H1 (cell line): ENCODE measurements at regions not wholly inside any gene's neighbourhood (a gene's known extent, or its start where the extent isn't known, plus 50 kb on each side); places are given as distances from the start of the nearest gene placed in this dataset.
A peak's percentile ranks its signal among the peaks of the same experiment; 100 is the strongest.

Source experiments
- CTCF ChIA-PET: fragments of 300-600 bp; sonication (Branson Sonifier 250); formaldehyde crosslinking; loops from one replicate; lab custom pipeline; 2021; ENCODE audit not compliant: partially characterized antibody; lab: Charles Lee
- POLR2A ChIA-PET: fragments of 300-600 bp; sonication (Branson Sonifier 250); formaldehyde crosslinking; loops from one replicate; lab custom pipeline; 2021; ENCODE audit warnings: inconsistent platforms; ENCODE audit not compliant: partially characterized antibody; lab: Charles Lee
- DNase-seq, 2 experiments: peaks; one replicate each; pipeline versions ENCODE4 v3.0.0 to v3.0.0-alpha.2; 2010 to 2022; ENCODE audit warnings: low spot score in 2 of 2, low read depth in 1 of 2, mixed read lengths in 1 of 2
- FAIRE-seq: peaks from 2 replicates; lab custom pipeline; 2011; peaks lifted over from hg19 to GRCh38; lab: Jason Lieb, UNC
- H2AFZ ChIP-seq: 2 replicates; pipeline ENCODE4 v1.8.1; 2012; ENCODE audit warnings: low read length, inconsistent platforms
- H2AK5ac ChIP-seq: 2 replicates; pipeline ENCODE4 v1.6.1; 2013; ENCODE audit warnings: low read depth, low read length
- H2BK120ac ChIP-seq: replicated peaks from 2 replicates; pipeline ENCODE3; 2013; ENCODE audit warnings: low read depth, low read length, inconsistent platforms
- H2BK12ac ChIP-seq: 2 replicates; pipeline ENCODE4 v1.6.1; 2013; ENCODE audit warnings: low read depth, low read length
- H2BK15ac ChIP-seq: 2 replicates; pipeline ENCODE4 v1.6.1; 2013; ENCODE audit warnings: low read length
- H2BK20ac ChIP-seq: 2 replicates; pipeline ENCODE4 v1.6.1; 2013; ENCODE audit warnings: low read length
- H2BK5ac ChIP-seq: 2 replicates; pipeline ENCODE4 v1.6.1; 2013; ENCODE audit warnings: low read depth, low read length
- H3K14ac ChIP-seq: 2 replicates; pipeline ENCODE4 v1.6.1; 2013; ENCODE audit warnings: inconsistent platforms; ENCODE audit not compliant: insufficient read length
- H3K18ac ChIP-seq: 2 replicates; pipeline ENCODE4 v1.6.1; 2013; ENCODE audit warnings: low read length; ENCODE audit errors: extremely low read depth
- H3K23ac ChIP-seq: 2 replicates; pipeline ENCODE4 v1.6.1; 2013; ENCODE audit warnings: inconsistent platforms; ENCODE audit not compliant: insufficient read length
- H3K23me2 ChIP-seq: 2 replicates; pipeline ENCODE4 v1.6.1; 2013; ENCODE audit warnings: low read depth, low read length
- H3K27ac ChIP-seq: 2 replicates; pipeline ENCODE4 v1.6.1; 2011; ENCODE audit warnings: low read depth, low read length, inconsistent platforms
- H3K27me3 ChIP-seq, 4 experiments: replicated peaks in 1 of 4; 1 replicate in 1 of 4; 2 replicates in 3 of 4; pipeline versions ENCODE4 v1.6.1 to v1.8.1; 2011 to 2013; ENCODE audit warnings: low read length in 3 of 4, mild to moderate bottlenecking in 3 of 4, inconsistent platforms in 2 of 4, mixed read lengths in 2 of 4, moderate library complexity in 1 of 4; ENCODE audit not compliant: control insufficient read depth in 3 of 4, insufficient read depth in 3 of 4; ENCODE audit errors: extremely low read depth in 1 of 4
- H3K36me3 ChIP-seq, 4 experiments: 2 replicates each; pipeline versions ENCODE4 v1.6.1 to v1.8.1; 2011 to 2013; ENCODE audit warnings: mild to moderate bottlenecking in 4 of 4, low read length in 3 of 4, moderate library complexity in 2 of 4, control low read depth in 1 of 4, inconsistent platforms in 1 of 4; ENCODE audit not compliant: insufficient read depth in 4 of 4, control insufficient read depth in 2 of 4
- H3K4ac ChIP-seq: replicated peaks from 2 replicates; pipeline ENCODE3; 2013; ENCODE audit warnings: low read length, low read depth, mixed read lengths, inconsistent platforms; ENCODE audit not compliant: insufficient read length
- H3K4me1 ChIP-seq, 4 experiments: replicated peaks in 1 of 4; 1 replicate in 1 of 4; 2 replicates in 3 of 4; pipeline versions ENCODE4 v1.6.1 to v1.8.1; 2011 to 2013; ENCODE audit warnings: low read length in 3 of 4, inconsistent platforms in 2 of 4, mixed read lengths in 1 of 4; ENCODE audit not compliant: insufficient read depth in 4 of 4, control insufficient read depth in 3 of 4
- H3K4me2 ChIP-seq, 2 experiments: 2 replicates each; pipeline versions ENCODE4 v1.6.1 to v1.8.1; 2011 to 2013; ENCODE audit warnings: low read depth in 2 of 2, low read length in 2 of 2, control low read depth in 1 of 2, inconsistent platforms in 1 of 2, mild to moderate bottlenecking in 1 of 2; ENCODE audit not compliant: insufficient read depth in 1 of 2
- H3K4me3 ChIP-seq, 4 experiments: fragments of 200-600, 300-600 bp in 1 of 4; sonication (generic), shearing (Covaris generic), sonication (Bioruptor Twin) in 1 of 4; 2 replicates each; pipeline versions ENCODE4 v1.5.1 to v1.8.1; 2011 to 2016; ENCODE audit warnings: low read length in 4 of 4, low read depth in 3 of 4, control low read depth in 2 of 4, inconsistent platforms in 2 of 4, mild to moderate bottlenecking in 2 of 4, mixed read lengths in 1 of 4, moderate library complexity in 1 of 4; ENCODE audit not compliant: insufficient read depth in 2 of 4; ENCODE audit errors: extremely low read depth in 1 of 4
- H3K56ac ChIP-seq: replicated peaks from 2 replicates; pipeline ENCODE3; 2013; ENCODE audit warnings: low read depth, mild to moderate bottlenecking, mixed read lengths, low read length, inconsistent platforms; ENCODE audit not compliant: insufficient read length
- H3K79me1 ChIP-seq: 2 replicates; pipeline ENCODE4 v1.6.1; 2013; ENCODE audit warnings: low read depth, low read length, control low read depth
- H3K79me2 ChIP-seq, 2 experiments: 2 replicates each; pipeline versions ENCODE4 v1.6.1 to v1.8.1; 2012 to 2013; ENCODE audit warnings: low read length in 2 of 2, mild to moderate bottlenecking in 2 of 2, inconsistent platforms in 1 of 2; ENCODE audit not compliant: insufficient read depth in 2 of 2, control insufficient read depth in 1 of 2
- H3K9ac ChIP-seq, 4 experiments: replicated peaks in 1 of 4; 1 replicate in 1 of 4; 2 replicates in 3 of 4; pipeline versions ENCODE4 v1.6.1 to v1.8.1; 2011 to 2013; ENCODE audit warnings: low read depth in 3 of 4, low read length in 3 of 4, control low read depth in 2 of 4, mild to moderate bottlenecking in 2 of 4, moderate library complexity in 2 of 4, inconsistent platforms in 1 of 4; ENCODE audit errors: extremely low read depth in 1 of 4
- H3K9me3 ChIP-seq, 2 experiments: 2 replicates each; pipeline versions ENCODE4 v1.6.1 to v1.8.1; 2012 to 2013; ENCODE audit warnings: mild to moderate bottlenecking in 2 of 2, moderate library complexity in 2 of 2, control low read depth in 1 of 2, inconsistent platforms in 1 of 2, low read depth in 1 of 2, low read length in 1 of 2, mixed read lengths in 1 of 2; ENCODE audit not compliant: insufficient read depth in 2 of 2
- H4K20me1 ChIP-seq, 2 experiments: replicated peaks in 1 of 2; 2 replicates each; pipeline versions ENCODE3 to v1.8.1; 2011 to 2013; ENCODE audit warnings: inconsistent platforms in 2 of 2, low read length in 2 of 2, mild to moderate bottlenecking in 1 of 2; ENCODE audit not compliant: insufficient read depth in 2 of 2, control insufficient read depth in 1 of 2
- H4K5ac ChIP-seq: 2 replicates; pipeline ENCODE4 v1.6.1; 2013; ENCODE audit warnings: low read length, low read depth, mixed read lengths, inconsistent platforms; ENCODE audit not compliant: insufficient read length
- H4K8ac ChIP-seq: 2 replicates; pipeline ENCODE4 v1.8.0; 2013; ENCODE audit warnings: mild to moderate bottlenecking, moderate library complexity, low read length, inconsistent platforms; ENCODE audit not compliant: insufficient read depth; ENCODE audit errors: extremely low read depth
- H4K91ac ChIP-seq: replicated peaks from 2 replicates; pipeline ENCODE3; 2013; ENCODE audit warnings: low read length, mixed read lengths, inconsistent platforms; ENCODE audit not compliant: insufficient read length
- WGBS, 2 experiments: shearing (Covaris generic) in 1 of 2; methylation state at CpG; one replicate each; pipeline versions ENCODE4 v1.1.6 to v1.1.7; 2013 to 2015; ENCODE audit warnings: low lambda C conversion rate in 2 of 2, mixed read lengths in 2 of 2, inconsistent platforms in 1 of 2, low coverage in 1 of 2, missing lambda C conversion rate in 1 of 2; ENCODE audit not compliant: insufficient replicate concordance in 2 of 2, insufficient coverage in 1 of 2, insufficient read length in 1 of 2; ENCODE audit errors: extremely low coverage in 1 of 2, missing lambda C conversion rate in 1 of 2; 5-methylcytosine and 5-hydroxymethylcytosine counted together
- TF ChIP-seq, protein P1 (sequence below): IDR thresholded peaks from 2 replicates; pipeline ENCODE4 v1.6.1; 2012; ENCODE audit warnings: low read length, inconsistent platforms

DNA sequence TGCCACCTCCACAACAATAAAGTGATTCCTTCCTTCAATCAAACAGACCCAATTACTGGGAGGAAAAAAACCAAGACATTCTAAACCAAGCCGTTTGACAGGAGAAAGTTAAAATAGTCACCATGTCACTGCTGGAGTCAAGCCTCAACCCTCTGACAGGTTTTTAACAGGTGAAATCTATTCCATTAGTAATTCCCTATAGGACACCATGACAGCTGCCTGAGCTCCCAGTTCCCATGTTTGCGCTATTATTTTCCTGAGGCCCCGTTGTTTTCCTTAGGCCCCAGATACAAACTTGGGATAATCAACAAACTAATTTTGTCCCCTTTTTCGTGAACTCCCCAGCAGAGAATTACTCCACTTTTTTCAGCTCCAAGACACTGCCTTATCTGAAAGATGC, 113.9 kb downstream of the ARL5B start:
- Histone ChIP-seq H3K9ac (no peak overlapping the region), H3K36me3 (no peaks in the 10 kb centered on the region), H4K5ac (no peak overlapping the region), H4K8ac (no peak overlapping the region), H3K23ac (no peak overlapping the region), H3K4ac (no peak overlapping the region), H3K79me1 (no peaks in the 10 kb centered on the region), H3K23me2 (no peaks in the 10 kb centered on the region), H2BK120ac (no peak overlapping the region), H2BK12ac (no peak overlapping the region), H3K14ac (no peak overlapping the region), H2BK20ac (no peak overlapping the region), H2BK5ac (no peak overlapping the region), H3K4me1 (peaks cover 0 to 5% (median 0%) of the 10 kb centered on the region in 4 experiments; a peak in 1 of 7 replicates), H3K56ac (no peak overlapping the region), H3K79me2 (no peaks in the 10 kb centered on the region), H3K9me3 (no peaks in the 10 kb centered on the region), H3K27ac (no peak overlapping the region), H3K4me3 (no peak overlapping the region), H3K27me3 (no peaks in the 10 kb centered on the region), H4K20me1 (no peaks in the 10 kb centered on the region), H2AFZ (peak overlapping the region; percentile 38; the same call in 1 of the 2 replicates), H4K91ac (no peak overlapping the region), H3K4me2 (no peak overlapping the region)
- CTCF ChIA-PET, result interaction anchor here (0.7 kb wide), 1 partner anchor 9 kb away, joined by 3 read pairs; no protein-coding TSS in a partner anchor
- no peak for FAIRE-seq
- DNase-seq, result no peak
- POLR2A ChIA-PET, result interaction anchor here (0.6 kb wide), 1 partner anchor 149 kb away, joined by 3 read pairs; no protein-coding TSS in a partner anchor
- TF ChIP-seq, protein P1, sequence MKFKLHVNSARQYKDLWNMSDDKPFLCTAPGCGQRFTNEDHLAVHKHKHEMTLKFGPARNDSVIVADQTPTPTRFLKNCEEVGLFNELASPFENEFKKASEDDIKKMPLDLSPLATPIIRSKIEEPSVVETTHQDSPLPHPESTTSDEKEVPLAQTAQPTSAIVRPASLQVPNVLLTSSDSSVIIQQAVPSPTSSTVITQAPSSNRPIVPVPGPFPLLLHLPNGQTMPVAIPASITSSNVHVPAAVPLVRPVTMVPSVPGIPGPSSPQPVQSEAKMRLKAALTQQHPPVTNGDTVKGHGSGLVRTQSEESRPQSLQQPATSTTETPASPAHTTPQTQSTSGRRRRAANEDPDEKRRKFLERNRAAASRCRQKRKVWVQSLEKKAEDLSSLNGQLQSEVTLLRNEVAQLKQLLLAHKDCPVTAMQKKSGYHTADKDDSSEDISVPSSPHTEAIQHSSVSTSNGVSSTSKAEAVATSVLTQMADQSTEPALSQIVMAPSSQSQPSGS, result no peak
- TF ChIP-seq, all 59 proteins: peak for 0
- H2AK5ac ChIP-seq, result no peak overlapping the region
- WGBS, 2 experiments, result 100% methylated on average over 4 of the region's 4 CpGs; no CpG with 5 or more reads in 1 of the 2 experiments
- H2BK15ac ChIP-seq, result no peak overlapping the region
- H3K18ac ChIP-seq, result no peak overlapping the region
